ENCODE measurements at regions not wholly inside any gene's neighbourhood (a gene's known extent, or its start where the extent isn't known, plus 50 kb on each side); places are given as distances from the start of the nearest gene placed in this dataset.

GRCh38 chr3:194246709-194247349 lies 104.3 kb downstream of the CPN2 start:
- TF ChIP-seq, protein P1, sequence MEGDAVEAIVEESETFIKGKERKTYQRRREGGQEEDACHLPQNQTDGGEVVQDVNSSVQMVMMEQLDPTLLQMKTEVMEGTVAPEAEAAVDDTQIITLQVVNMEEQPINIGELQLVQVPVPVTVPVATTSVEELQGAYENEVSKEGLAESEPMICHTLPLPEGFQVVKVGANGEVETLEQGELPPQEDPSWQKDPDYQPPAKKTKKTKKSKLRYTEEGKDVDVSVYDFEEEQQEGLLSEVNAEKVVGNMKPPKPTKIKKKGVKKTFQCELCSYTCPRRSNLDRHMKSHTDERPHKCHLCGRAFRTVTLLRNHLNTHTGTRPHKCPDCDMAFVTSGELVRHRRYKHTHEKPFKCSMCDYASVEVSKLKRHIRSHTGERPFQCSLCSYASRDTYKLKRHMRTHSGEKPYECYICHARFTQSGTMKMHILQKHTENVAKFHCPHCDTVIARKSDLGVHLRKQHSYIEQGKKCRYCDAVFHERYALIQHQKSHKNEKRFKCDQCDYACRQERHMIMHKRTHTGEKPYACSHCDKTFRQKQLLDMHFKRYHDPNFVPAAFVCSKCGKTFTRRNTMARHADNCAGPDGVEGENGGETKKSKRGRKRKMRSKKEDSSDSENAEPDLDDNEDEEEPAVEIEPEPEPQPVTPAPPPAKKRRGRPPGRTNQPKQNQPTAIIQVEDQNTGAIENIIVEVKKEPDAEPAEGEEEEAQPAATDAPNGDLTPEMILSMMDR (IDR thresholded peaks at IDR 0.05) = no peak
- TF ChIP-seq EP300 (IDR thresholded peaks at IDR 0.05) = no peak
